WERI-Rb-1 (cell line): ENCODE measurements at regions not wholly inside any gene's neighbourhood (a gene's known extent, or its start where the extent isn't known, plus 50 kb on each side); places are given as distances from the start of the nearest gene placed in this dataset.

Experiments used
- DNase-seq: peaks from one replicate; pipeline ENCODE4 v3.0.0-alpha.2; 2020
- H3K27ac ChIP-seq: fragments of 250-450 bp; sonication (Bioruptor Pico); 2 replicates; pipeline ENCODE4 v1.5.1; 2020; ENCODE audit warnings: mild to moderate bottlenecking, moderate library complexity
- H3K27me3 ChIP-seq: fragments of 250-450 bp; sonication (Bioruptor Pico); 2 replicates; pipeline ENCODE4 v1.5.1; 2021; ENCODE audit warnings: mild to moderate bottlenecking, low read depth, moderate library complexity; ENCODE audit not compliant: insufficient read depth, severe bottlenecking
- H3K36me3 ChIP-seq: fragments of 250-450 bp; sonication (Bioruptor Pico); 2 replicates; pipeline ENCODE4 v1.5.1; 2020; ENCODE audit warnings: mild to moderate bottlenecking, moderate library complexity
- H3K4me3 ChIP-seq: 2 replicates; pipeline ENCODE4 v1.5.1; 2011; ENCODE audit warnings: low read depth, mild to moderate bottlenecking, control low read depth, low read length
- H3K9me3 ChIP-seq: fragments of 250-450 bp; sonication (Bioruptor Pico); 2 replicates; pipeline ENCODE4 v1.5.1; 2021; ENCODE audit warnings: mild to moderate bottlenecking, moderate library complexity; ENCODE audit not compliant: severe bottlenecking
- CTCF ChIP-seq: IDR thresholded peaks from 2 replicates; pipeline ENCODE4 v1.5.1; 2011; ENCODE audit warnings: low read depth, mild to moderate bottlenecking, control low read depth, inconsistent platforms, low read length

- TF ChIP-seq CTCF: no peak
- no peak for DNase-seq
- H3K27ac ChIP-seq: no peak overlapping the region
- H3K27me3 ChIP-seq: no peaks in the 10 kb centered on the region
- H3K9me3 ChIP-seq: no peaks in the 10 kb centered on the region
- H3K36me3 ChIP-seq: no peaks in the 10 kb centered on the region
- no peak overlapping the region for H3K4me3 ChIP-seq
Observed at GRCh38 chr5:157993986-157994691, 135.2 kb upstream of the CLINT1 start.

GRCh38 chr5:157993201-157993600 is 134.3 kb upstream of the CLINT1 start:
- no peaks in the 10 kb centered on the region for H3K27me3 ChIP-seq
- no peak overlapping the region for H3K4me3 ChIP-seq
- H3K36me3 ChIP-seq: no peaks in the 10 kb centered on the region
- TF ChIP-seq CTCF: no peak
- 0 out of 2 replicates have a peak overlapping the region, but pooled peaks have one; percentile 39 for H3K27ac ChIP-seq
- no peaks in the 10 kb centered on the region for H3K9me3 ChIP-seq
- DNase-seq: peak; percentile 49

GRCh38 chr5:157990583-157991181 is 131.7 kb upstream of the CLINT1 start:
- no peaks in the 10 kb centered on the region for H3K27me3 ChIP-seq
- DNase-seq: no peak
- H3K4me3 ChIP-seq: no peak overlapping the region
- no peak for TF ChIP-seq CTCF
- H3K9me3 ChIP-seq: no peaks in the 10 kb centered on the region
- H3K27ac ChIP-seq: no peak overlapping the region
- no peaks in the 10 kb centered on the region for H3K36me3 ChIP-seq

DNA sequence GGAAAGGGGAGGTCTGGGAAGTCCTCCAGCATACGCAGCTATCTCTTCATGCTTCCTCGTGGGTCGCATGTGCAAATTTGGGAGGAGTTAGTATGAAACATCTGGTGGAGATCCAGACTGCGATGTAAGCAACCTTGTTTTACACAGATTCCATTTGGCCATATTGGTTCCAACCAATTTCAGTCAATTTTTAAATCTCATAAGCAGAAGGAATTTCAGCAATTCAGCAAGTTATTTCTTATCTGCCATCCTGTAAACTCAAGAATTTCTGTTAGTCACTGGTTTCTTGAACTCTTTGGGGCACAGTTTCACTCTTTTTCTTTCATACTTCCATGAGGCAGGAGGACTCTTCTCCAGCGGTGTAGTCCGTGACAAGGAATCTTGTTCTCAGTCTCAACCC is 130.4 kb upstream of the CLINT1 start:
- no peak overlapping the region for H3K27ac ChIP-seq
- H3K4me3 ChIP-seq: no peak overlapping the region
- TF ChIP-seq CTCF: no peak
- H3K36me3 ChIP-seq: no peaks in the 10 kb centered on the region
- H3K9me3 ChIP-seq: no peaks in the 10 kb centered on the region
- DNase-seq: no peak
- H3K27me3 ChIP-seq: no peaks in the 10 kb centered on the region

- Histone ChIP-seq H3K36me3 (no peaks in the 10 kb centered on the region), H3K4me3 (no peak overlapping the region), H3K27ac (no peak overlapping the region), H3K9me3 (no peaks in the 10 kb centered on the region), H3K27me3 (no peaks in the 10 kb centered on the region)
- no peak for TF ChIP-seq CTCF
- no peak for DNase-seq
Observed at GRCh38 chr5:157987259-157987658, 128.3 kb upstream of the CLINT1 start.
